Neural crest cell (in vitro differentiated cells): ENCODE measurements at regions not wholly inside any gene's neighbourhood (a gene's known extent, or its start where the extent isn't known, plus 50 kb on each side); places are given as distances from the start of the nearest gene placed in this dataset.

Experiments
- DNase-seq: peaks from one replicate; pipeline ENCODE4 v3.0.0; 2021; ENCODE audit warnings: low read depth, mixed read lengths, low spot score
- H3K27ac Mint-ChIP-seq: one replicate; pipeline ENCODE4 v1.8.0; 2021; ENCODE audit warnings: mild to moderate bottlenecking, mixed read lengths; ENCODE audit not compliant: unreplicated experiment
- H3K27me3 Mint-ChIP-seq: 2 replicates; pipeline ENCODE4 v1.8.0; 2021; ENCODE audit warnings: low read depth, mild to moderate bottlenecking, mixed read lengths
- H3K36me3 Mint-ChIP-seq: 2 replicates; pipeline ENCODE4 v1.8.0; 2021; ENCODE audit warnings: low read depth, mild to moderate bottlenecking, mixed read lengths
- H3K4me1 Mint-ChIP-seq: 2 replicates; pipeline ENCODE4 v1.8.0; 2021; ENCODE audit warnings: mixed read lengths
- H3K4me3 Mint-ChIP-seq: one replicate; pipeline ENCODE4 v1.8.0; 2021; ENCODE audit warnings: mild to moderate bottlenecking, mixed read lengths
- H3K9me3 Mint-ChIP-seq: 2 replicates; pipeline ENCODE4 v1.8.0; 2021; ENCODE audit warnings: mixed read lengths
- CTCF ChIP-seq: fragments of 200-600 bp; sonication (generic); conservative IDR thresholded peaks from 2 replicates; pipeline ENCODE4 v1.5.0; 2021; ENCODE audit warnings: antibody characterized with exemption, mild to moderate bottlenecking

DNA sequence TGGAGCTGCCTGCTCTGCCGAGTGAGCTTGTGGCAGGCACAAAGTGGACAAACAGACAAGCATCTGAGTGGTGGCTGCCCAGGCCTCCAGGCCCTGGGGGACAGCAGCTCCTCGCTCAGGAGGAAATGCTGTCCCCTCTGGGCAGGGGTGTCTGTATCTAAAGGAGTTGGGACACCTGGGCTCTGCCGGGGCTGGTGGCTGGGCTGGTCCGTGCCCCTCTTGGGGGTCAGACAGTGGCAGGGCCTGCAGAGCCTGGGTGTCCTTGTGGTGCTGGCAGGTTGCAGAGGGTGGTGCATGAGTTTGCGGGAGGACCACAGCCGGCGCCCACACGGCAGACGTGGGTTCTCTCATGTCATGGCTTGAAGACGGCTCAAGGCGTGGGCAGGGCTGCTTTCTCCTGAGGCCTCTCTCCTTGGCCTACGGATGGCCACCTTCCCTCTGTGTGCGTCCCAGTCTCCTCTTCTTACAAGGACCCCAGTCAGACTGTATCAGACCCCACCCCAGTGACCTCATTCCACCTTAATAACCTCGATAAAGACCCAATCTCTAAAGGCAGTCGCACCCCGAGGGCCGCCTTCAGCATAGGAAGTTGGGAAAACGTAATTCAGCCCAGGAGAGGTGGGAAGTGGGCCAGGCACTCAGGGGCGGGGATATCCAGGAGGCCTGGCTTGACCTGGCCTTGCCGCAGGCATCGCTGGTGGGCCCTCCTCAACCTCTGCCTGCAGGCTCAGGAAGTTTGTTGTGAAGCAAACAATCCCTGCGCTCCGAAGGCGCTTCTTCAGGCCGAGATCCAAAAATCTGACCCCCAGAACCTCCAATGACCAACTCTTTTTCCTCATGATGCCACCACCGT lies 110.0 kb downstream of the KIF26A start:
- Mint-ChIP-seq H3K27ac (no peak overlapping the region), H3K4me3 (no peak overlapping the region), H3K4me1 (no peaks in the 10 kb centered on the region), H3K36me3 (no peaks in the 10 kb centered on the region), H3K9me3 (no peaks in the 10 kb centered on the region), H3K27me3 (no peaks in the 10 kb centered on the region)
- no peak for DNase-seq
- TF ChIP-seq CTCF = no peak

GRCh38 chr14:104249089-104249488 lies 110.7 kb downstream of the KIF26A start:
- no peak for DNase-seq
- Mint-ChIP-seq H3K27me3 (no peaks in the 10 kb centered on the region), H3K4me3 (no peak overlapping the region), H3K27ac (no peak overlapping the region), H3K4me1 (no peaks in the 10 kb centered on the region), H3K9me3 (no peaks in the 10 kb centered on the region), H3K36me3 (no peaks in the 10 kb centered on the region)
- no peak for TF ChIP-seq CTCF

DNA sequence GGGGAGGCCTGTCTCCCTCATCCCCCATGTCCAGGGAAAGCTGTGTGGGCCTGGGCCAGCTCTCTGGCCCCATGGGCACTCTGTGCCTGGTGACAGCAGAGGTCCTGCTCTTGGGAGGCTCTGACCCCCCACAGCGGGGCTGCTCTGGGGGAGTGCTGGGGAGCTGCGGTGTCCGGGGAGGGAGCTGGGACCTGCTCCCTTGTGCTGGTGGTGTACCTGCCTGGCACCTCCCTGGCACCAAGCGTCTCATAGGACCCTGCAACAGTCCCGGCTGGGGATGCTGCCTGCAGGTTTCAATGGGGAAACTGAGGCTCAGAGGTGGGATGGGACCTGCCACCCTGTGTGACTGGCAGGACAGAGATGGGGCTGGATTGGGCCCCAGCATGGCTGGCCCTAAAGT lies 111.3 kb downstream of the KIF26A start:
- Mint-ChIP-seq H3K9me3 (no peaks in the 10 kb centered on the region), H3K4me3 (no peak overlapping the region), H3K36me3 (no peaks in the 10 kb centered on the region), H3K27me3 (peaks cover 3% of the 10 kb centered on the region), H3K27ac (no peak overlapping the region), H3K4me1 (no peaks in the 10 kb centered on the region)
- TF ChIP-seq CTCF = no peak
- no peak for DNase-seq

DNA sequence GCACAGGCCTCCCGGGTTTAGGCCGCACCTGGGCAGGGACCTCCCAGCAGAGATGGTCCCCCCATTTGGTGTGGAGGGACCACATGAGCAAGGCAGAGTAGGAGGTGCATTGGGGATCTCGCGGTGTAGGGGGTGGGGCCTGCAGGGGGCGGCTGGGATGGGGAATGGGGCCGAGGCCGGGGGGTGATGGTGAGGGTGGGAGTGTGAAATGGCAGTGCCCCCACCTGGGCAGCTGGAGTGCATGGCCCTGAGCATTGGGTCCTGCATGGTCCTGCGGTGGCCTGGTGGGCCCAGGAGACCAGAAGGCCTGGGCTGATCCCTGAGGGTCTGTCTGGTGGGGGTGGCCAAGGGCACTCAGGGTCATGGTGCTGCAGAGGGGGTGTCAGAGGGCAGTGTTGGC lies 111.8 kb downstream of the KIF26A start:
- Mint-ChIP-seq H3K27ac (no peak overlapping the region), H3K4me3 (no peak overlapping the region), H3K9me3 (no peaks in the 10 kb centered on the region), H3K4me1 (no peaks in the 10 kb centered on the region), H3K27me3 (peaks cover 3% of the 10 kb centered on the region), H3K36me3 (no peaks in the 10 kb centered on the region)
- no peak for TF ChIP-seq CTCF
- no peak for DNase-seq

DNA sequence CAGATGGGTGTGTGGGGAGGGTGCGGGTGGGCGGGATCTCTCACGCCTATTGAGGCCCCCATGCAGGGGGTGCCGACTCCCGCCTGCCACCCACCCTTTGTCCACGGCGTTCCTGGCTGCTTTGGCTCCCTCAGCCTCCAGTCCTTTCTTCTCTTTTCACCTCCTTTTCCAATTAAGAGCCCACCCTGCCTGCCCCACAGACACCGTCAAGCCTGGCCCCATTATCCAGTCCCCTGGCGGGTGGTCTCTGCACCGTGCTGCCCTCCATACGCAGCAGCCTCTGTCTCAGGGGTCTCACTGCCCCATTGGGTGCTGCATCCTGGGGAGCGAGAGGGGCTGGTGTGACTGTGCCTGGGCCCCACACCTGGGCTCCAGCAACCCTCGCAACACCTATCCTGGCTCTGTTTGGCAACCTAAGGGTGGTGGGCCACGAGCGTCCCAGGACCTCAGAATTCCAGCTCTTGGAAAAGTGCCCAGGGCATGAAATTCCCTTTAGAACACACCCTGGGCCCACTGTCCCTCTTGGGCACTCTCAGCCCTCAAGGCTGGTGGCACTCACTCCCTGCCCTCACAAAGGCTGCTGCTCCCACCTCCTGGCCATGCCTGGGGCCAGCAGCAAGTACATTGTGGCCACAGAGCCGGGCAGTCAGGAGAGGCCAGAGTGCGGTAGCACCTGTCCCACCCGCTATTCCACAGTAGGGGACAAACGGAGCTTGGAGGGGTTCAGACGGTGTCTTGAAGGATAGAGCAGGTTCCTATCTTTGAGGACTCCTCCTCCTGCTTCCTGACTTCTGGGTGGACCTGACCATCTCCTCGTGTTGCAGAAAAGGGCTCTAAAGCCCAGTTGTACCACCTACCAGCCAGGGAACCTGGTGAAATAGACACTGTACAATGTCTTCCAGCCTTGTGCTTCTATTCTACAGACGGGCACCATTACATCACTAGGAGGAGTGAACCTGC lies 114.1 kb downstream of the KIF26A start:
- Mint-ChIP-seq H3K9me3 (no peaks in the 10 kb centered on the region), H3K36me3 (no peaks in the 10 kb centered on the region), H3K27me3 (peaks cover 5% of the 10 kb centered on the region), H3K4me3 (no peak overlapping the region), H3K27ac (peak overlapping the region; percentile 75), H3K4me1 (no peaks in the 10 kb centered on the region)
- DNase-seq = no peak
- no peak for TF ChIP-seq CTCF
